ENCODE measurements at regions not wholly inside any gene's neighbourhood (a gene's known extent, or its start where the extent isn't known, plus 50 kb on each side); places are given as distances from the start of the nearest gene placed in this dataset.

GRCh38 chr2:238771639-238772038, 76.2 kb upstream of the TWIST2 start:
- TF ChIP-seq RAD21 (IDR thresholded peaks at IDR 0.05; ENCODE audit: low read depth), result no peak
- TF ChIP-seq FOXM1 (IDR thresholded peaks at IDR 0.05; ENCODE audit: borderline replicate concordance, low read depth), result no peak
- TF ChIP-seq TAF1 (IDR thresholded peaks at IDR 0.05; ENCODE audit: low read depth), result no peak
- no peak for TF ChIP-seq CREB1 (IDR thresholded peaks at IDR 0.05; ENCODE audit: low read depth)
- no peak for TF ChIP-seq MAX (IDR thresholded peaks at IDR 0.05)
- TF ChIP-seq ZBTB7A (IDR thresholded peaks at IDR 0.05; ENCODE audit: low read depth), result no peak
- no peak for TF ChIP-seq TEAD4 (IDR thresholded peaks at IDR 0.05)
- no peak for TF ChIP-seq NFIC (IDR thresholded peaks at IDR 0.05)
- no peak for TF ChIP-seq REST (IDR thresholded peaks at IDR 0.05; ENCODE audit: low read depth)
- no peak for TF ChIP-seq EGR1 (IDR thresholded peaks at IDR 0.05)

All from Ishikawa (cell line).